IMR-90 (cell line): ENCODE measurements at regions not wholly inside any gene's neighbourhood (a gene's known extent, or its start where the extent isn't known, plus 50 kb on each side); places are given as distances from the start of the nearest gene placed in this dataset.

Experiments
- CEBPB ChIP-seq: IDR thresholded peaks from 2 replicates; pipeline ENCODE4 v1.6.1; 2012; ENCODE audit warnings: low read depth, low read length, improper control_type of control experiment
- CTCF ChIP-seq: conservative IDR thresholded peaks from 2 replicates; pipeline ENCODE4 v1.5.1; 2012; ENCODE audit warnings: mild to moderate bottlenecking, low read depth, low read length, improper control_type of control experiment
- POLR2A ChIP-seq: IDR thresholded peaks from 2 replicates; pipeline ENCODE4 v1.6.1; 2012; ENCODE audit warnings: mild to moderate bottlenecking, low read depth, low read length
- RCOR1 ChIP-seq: IDR thresholded peaks from 2 replicates; pipeline ENCODE4 v1.6.1; 2012; ENCODE audit warnings: mild to moderate bottlenecking, low read length, improper control_type of control experiment; ENCODE audit not compliant: insufficient replicate concordance
- SMC3 ChIP-seq: fragments of 150-350 bp; IDR thresholded peaks from 2 replicates; pipeline ENCODE4 v1.6.1; 2016; ENCODE audit warnings: low read depth, mild to moderate bottlenecking, antibody characterized with exemption, low read length, moderate library complexity

DNA sequence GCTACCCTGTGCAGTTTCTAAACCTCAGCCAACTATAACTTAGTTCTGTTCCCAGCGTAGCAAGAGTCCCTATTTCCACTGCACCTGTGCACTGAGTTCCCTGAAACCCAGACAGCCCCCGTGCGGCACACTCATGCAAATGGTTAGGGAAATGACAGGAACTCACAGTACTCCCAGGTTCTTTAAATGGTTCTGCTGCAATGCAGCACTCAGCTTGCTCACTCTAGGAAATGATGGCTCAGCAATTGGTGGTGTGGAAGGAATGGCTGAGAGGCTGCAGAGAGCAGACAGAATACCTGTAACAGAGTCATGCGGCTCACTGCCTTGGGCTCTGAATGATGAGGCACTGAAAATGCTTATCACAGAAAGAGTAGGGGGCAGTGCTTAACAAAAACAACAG is 143.0 kb downstream of the RAD51AP2 start:
- TF ChIP-seq CTCF (no peak), POLR2A (no peak), CEBPB (no peak), SMC3 (no peak), RCOR1 (no peak)
